ENCODE measurements at regions not wholly inside any gene's neighbourhood (a gene's known extent, or its start where the extent isn't known, plus 50 kb on each side); places are given as distances from the start of the nearest gene placed in this dataset.
"Not testable (repeated sequence)": the region's sequence is repeated elsewhere in the genome, so short reads cannot be mapped to it uniquely, and the experiment has no call there.

DNA sequence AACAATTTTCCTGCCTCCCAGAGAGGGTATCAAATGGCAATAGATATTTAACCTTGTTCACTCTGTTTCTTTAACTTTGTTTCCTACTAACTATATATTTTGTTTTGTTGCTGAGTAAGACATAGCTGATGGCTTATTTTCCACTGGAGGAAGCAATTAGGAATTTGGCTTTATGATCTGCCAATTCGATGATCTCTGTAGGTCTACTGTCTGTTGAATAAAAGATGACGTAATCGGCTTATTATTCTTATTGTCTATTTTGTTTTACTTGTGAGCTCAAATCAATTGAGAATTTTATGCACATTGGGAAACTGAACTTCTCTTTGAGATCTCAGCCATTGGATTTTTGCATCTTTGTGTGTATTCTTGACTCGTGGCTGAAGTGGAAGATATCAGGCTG is 862.6 kb downstream of the EFNB2 start:
- Histone ChIP-seq H3K36me3 (ENCODE audit: insufficient read depth, insufficient read length, low read length) (no peaks in the 10 kb centered on the region), H3K9me3 (ENCODE audit: insufficient read depth, low read length) (no peaks in the 10 kb centered on the region), H3K4me1 (ENCODE audit: insufficient read depth, insufficient read length) (no peaks in the 10 kb centered on the region), H3K4me3 (ENCODE audit: insufficient read length, low read depth) (no peak overlapping the region), H3K27me3 (ENCODE audit: insufficient read depth, insufficient read length) (no peaks in the 10 kb centered on the region), H3K9ac (ENCODE audit: insufficient read length, low read depth) (no peak overlapping the region)
- DNase-seq (ENCODE audit: low read depth, low spot score), result no peak
- TF ChIP-seq ZNF274 (IDR thresholded peaks at IDR 0.05; ENCODE audit: low read depth, low read length) (no peak), YY1 (IDR thresholded peaks at IDR 0.05; ENCODE audit: insufficient read depth, insufficient read length) (no peak), SUZ12 (IDR thresholded peaks at IDR 0.05; ENCODE audit: extremely low read depth, insufficient read depth, insufficient read length) (no peak)

DNA sequence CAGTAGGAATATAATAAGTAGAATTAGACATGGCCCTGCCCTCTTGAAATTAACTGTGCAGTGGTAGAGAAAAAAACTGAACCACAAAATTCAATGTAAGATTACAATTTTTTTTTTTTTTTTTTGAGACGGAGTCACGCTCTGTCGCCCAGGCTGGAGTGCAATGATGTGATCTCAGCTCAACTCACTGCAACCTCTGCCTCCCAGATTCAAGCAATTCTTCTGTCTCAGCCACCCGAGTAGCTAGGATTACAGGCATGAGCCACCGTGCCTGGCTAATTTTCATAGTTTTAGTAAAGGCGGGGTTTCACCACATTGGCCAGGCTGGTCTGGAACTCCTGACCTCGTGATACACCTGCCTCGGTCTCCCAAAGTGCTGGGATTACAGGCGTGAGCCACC is 864.3 kb downstream of the EFNB2 start:
- not testable (repeated sequence) for H3K36me3 ChIP-seq (ENCODE audit: insufficient read depth, insufficient read length, low read length); H3K4me3 ChIP-seq (ENCODE audit: insufficient read length, low read depth); H3K9me3 ChIP-seq (ENCODE audit: insufficient read depth, low read length); H3K9ac ChIP-seq (ENCODE audit: insufficient read length, low read depth); H3K27me3 ChIP-seq (ENCODE audit: insufficient read depth, insufficient read length); H3K4me1 ChIP-seq (ENCODE audit: insufficient read depth, insufficient read length); DNase-seq (ENCODE audit: low read depth, low spot score)

DNA sequence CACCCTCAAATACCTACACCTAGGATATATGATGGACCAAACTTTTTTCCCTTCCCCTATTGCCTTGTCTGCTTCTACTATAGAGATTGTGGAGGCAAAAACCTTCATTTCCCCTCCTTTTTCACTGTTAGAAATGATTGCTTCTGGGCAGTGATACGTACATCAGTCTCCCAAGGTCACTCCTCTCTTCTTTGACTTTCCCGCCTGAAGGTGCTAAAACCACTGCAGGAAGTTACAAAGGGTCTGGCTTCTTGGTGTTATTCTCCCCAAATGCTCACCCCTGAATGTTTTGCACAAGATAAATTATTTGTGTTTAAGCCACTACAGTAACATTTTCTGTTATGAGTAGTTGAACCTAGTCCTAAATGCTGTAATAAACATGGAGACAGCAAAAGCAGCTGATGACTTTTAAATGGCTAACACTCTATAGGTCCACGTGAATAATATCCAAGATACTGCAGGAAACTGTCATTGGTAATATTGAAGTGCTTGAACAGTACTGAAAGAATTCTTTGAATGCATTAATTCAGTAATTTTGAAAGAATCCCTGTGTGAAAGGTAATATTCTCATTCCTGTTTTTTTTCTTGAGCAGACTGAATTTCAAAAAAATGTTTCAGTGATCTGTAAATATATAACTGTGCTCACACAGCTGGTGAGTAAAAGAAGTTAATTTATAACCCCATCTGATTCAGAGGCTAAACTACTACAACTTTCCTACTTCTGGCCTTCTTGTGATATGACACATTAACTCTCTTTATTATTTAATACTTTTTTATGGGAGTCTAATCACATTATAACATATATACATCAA is 865.1 kb downstream of the EFNB2 start:
- Histone ChIP-seq H3K4me3 (ENCODE audit: insufficient read length, low read depth) (no peak overlapping the region), H3K4me1 (ENCODE audit: insufficient read depth, insufficient read length) (no peaks in the 10 kb centered on the region), H3K9me3 (ENCODE audit: insufficient read depth, low read length) (no peaks in the 10 kb centered on the region), H3K9ac (ENCODE audit: insufficient read length, low read depth) (no peak overlapping the region), H3K27me3 (ENCODE audit: insufficient read depth, insufficient read length) (no peaks in the 10 kb centered on the region), H3K36me3 (ENCODE audit: insufficient read depth, insufficient read length, low read length) (no peaks in the 10 kb centered on the region)
- no peak for DNase-seq (ENCODE audit: low read depth, low spot score)
- no peak for TF ChIP-seq YY1 (IDR thresholded peaks at IDR 0.05; ENCODE audit: insufficient read depth, insufficient read length)

DNA sequence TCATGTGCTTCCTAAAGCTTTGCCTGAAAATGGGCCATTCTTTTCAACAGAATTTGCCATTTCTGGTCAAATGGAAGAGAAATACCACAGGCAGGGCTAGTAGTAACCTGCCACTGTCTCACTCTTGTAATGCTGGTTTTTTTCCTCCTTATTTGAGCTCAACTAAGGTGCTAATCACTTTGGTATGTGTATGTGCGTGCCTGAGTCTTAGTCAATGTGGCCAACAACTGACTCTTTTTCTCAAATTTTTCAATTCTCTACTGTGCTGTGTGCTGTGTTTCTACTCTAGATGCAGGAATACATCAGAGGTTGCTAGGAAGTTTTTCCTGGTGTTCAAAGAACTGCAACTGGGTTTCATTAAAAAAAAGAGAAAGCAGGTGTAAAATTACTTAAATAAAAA is 870.2 kb downstream of the EFNB2 start:
- no peak for TF ChIP-seq ZNF274 (IDR thresholded peaks at IDR 0.05; ENCODE audit: low read depth, low read length)
- TF ChIP-seq SUZ12 (IDR thresholded peaks at IDR 0.05; ENCODE audit: extremely low read depth, insufficient read depth, insufficient read length), result no peak
- TF ChIP-seq YY1 (IDR thresholded peaks at IDR 0.05; ENCODE audit: insufficient read depth, insufficient read length), result no peak
- no peaks in the 10 kb centered on the region for H3K9me3 ChIP-seq (ENCODE audit: insufficient read depth, low read length)
- no peak overlapping the region for H3K4me3 ChIP-seq (ENCODE audit: insufficient read length, low read depth)
- no peaks in the 10 kb centered on the region for H3K4me1 ChIP-seq (ENCODE audit: insufficient read depth, insufficient read length)
- H3K27me3 ChIP-seq (ENCODE audit: insufficient read depth, insufficient read length), result no peaks in the 10 kb centered on the region
- no peaks in the 10 kb centered on the region for H3K36me3 ChIP-seq (ENCODE audit: insufficient read depth, insufficient read length, low read length)
- no peak overlapping the region for H3K9ac ChIP-seq (ENCODE audit: insufficient read length, low read depth)
- DNase-seq (ENCODE audit: low read depth, low spot score), result no peak

DNA sequence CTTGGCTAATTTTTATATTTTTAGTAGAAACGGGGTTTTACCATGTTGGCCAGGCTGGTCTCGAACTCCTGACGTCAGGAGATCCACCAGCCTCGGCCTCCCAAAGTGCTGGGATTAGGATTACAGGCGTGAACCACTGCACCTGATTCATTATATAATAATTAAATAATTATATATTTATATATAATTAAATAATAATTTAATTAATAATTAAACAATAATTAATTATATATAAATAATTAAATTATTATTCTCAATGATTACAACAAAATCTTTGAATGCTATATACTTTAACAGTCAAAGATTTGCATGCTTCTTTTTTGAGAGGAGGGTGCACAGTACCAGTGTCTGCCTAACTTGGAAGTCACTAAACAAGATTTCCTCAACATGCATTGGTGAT is 872.3 kb downstream of the EFNB2 start:
- no peak overlapping the region for H3K4me3 ChIP-seq (ENCODE audit: insufficient read length, low read depth)
- no peaks in the 10 kb centered on the region for H3K4me1 ChIP-seq (ENCODE audit: insufficient read depth, insufficient read length)
- no peaks in the 10 kb centered on the region for H3K9me3 ChIP-seq (ENCODE audit: insufficient read depth, low read length)
- TF ChIP-seq ZNF274 (IDR thresholded peaks at IDR 0.05; ENCODE audit: low read depth, low read length) (no peak), YY1 (IDR thresholded peaks at IDR 0.05; ENCODE audit: insufficient read depth, insufficient read length) (no peak), SUZ12 (IDR thresholded peaks at IDR 0.05; ENCODE audit: extremely low read depth, insufficient read depth, insufficient read length) (no peak)
- H3K36me3 ChIP-seq (ENCODE audit: insufficient read depth, insufficient read length, low read length), result no peaks in the 10 kb centered on the region
- H3K27me3 ChIP-seq (ENCODE audit: insufficient read depth, insufficient read length), result no peaks in the 10 kb centered on the region
- no peak overlapping the region for H3K9ac ChIP-seq (ENCODE audit: insufficient read length, low read depth)
- no peak for DNase-seq (ENCODE audit: low read depth, low spot score)

DNA sequence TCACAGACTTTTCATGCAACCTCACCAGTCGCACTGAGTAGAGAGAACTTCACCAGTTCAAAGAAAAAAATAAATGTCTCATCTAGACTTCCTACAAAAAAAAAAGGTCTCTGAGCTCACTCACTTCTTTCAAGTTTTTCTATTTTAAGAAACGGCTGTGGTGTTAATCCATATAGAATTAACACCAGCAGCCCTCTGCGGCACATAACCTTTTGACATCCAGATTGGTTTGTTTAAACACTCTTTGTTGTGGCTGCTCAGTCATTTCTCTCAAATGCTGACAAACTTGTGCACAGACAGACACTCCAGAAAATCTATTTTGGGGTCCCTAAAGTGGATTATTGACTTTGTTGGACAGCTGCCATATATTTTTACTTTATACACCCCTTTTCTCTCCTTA is 874.9 kb downstream of the EFNB2 start:
- no peaks in the 10 kb centered on the region for H3K9me3 ChIP-seq (ENCODE audit: insufficient read depth, low read length)
- DNase-seq (ENCODE audit: low read depth, low spot score), result no peak
- no peak overlapping the region for H3K4me3 ChIP-seq (ENCODE audit: insufficient read length, low read depth)
- H3K9ac ChIP-seq (ENCODE audit: insufficient read length, low read depth), result no peak overlapping the region
- no peaks in the 10 kb centered on the region for H3K4me1 ChIP-seq (ENCODE audit: insufficient read depth, insufficient read length)
- H3K27me3 ChIP-seq (ENCODE audit: insufficient read depth, insufficient read length), result no peaks in the 10 kb centered on the region
- no peak for TF ChIP-seq SUZ12 (IDR thresholded peaks at IDR 0.05; ENCODE audit: extremely low read depth, insufficient read depth, insufficient read length)
- no peak for TF ChIP-seq YY1 (IDR thresholded peaks at IDR 0.05; ENCODE audit: insufficient read depth, insufficient read length)
- TF ChIP-seq ZNF274 (IDR thresholded peaks at IDR 0.05; ENCODE audit: low read depth, low read length), result no peak
- no peaks in the 10 kb centered on the region for H3K36me3 ChIP-seq (ENCODE audit: insufficient read depth, insufficient read length, low read length)

DNA sequence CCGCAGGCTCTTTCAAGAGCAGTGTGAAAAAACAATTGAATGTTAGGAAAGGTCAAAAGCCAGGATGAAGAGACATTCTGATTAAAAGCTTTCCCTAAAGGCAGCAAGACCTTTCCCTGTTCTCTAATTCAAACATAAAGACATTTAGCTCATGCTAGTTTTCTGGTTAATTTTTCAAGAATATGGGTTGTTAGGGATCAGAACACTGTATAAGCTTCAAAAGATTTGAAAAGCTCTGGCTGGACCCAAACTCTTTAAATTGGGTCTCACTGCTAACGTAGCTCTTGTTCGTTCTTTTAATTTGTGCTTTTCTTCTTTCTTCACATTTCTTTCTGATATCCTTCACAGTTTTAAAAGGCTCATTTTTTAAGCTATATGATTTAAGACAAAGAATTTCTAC is 877.0 kb downstream of the EFNB2 start:
- no peaks in the 10 kb centered on the region for H3K36me3 ChIP-seq (ENCODE audit: insufficient read depth, insufficient read length, low read length)
- H3K4me3 ChIP-seq (ENCODE audit: insufficient read length, low read depth), result no peak overlapping the region
- no peak for DNase-seq (ENCODE audit: low read depth, low spot score)
- TF ChIP-seq SUZ12 (IDR thresholded peaks at IDR 0.05; ENCODE audit: extremely low read depth, insufficient read depth, insufficient read length), result no peak
- no peak for TF ChIP-seq ZNF274 (IDR thresholded peaks at IDR 0.05; ENCODE audit: low read depth, low read length)
- TF ChIP-seq YY1 (IDR thresholded peaks at IDR 0.05; ENCODE audit: insufficient read depth, insufficient read length), result no peak
- H3K27me3 ChIP-seq (ENCODE audit: insufficient read depth, insufficient read length), result no peaks in the 10 kb centered on the region
- H3K9me3 ChIP-seq (ENCODE audit: insufficient read depth, low read length), result no peaks in the 10 kb centered on the region
- no peaks in the 10 kb centered on the region for H3K4me1 ChIP-seq (ENCODE audit: insufficient read depth, insufficient read length)
- no peak overlapping the region for H3K9ac ChIP-seq (ENCODE audit: insufficient read length, low read depth)

DNA sequence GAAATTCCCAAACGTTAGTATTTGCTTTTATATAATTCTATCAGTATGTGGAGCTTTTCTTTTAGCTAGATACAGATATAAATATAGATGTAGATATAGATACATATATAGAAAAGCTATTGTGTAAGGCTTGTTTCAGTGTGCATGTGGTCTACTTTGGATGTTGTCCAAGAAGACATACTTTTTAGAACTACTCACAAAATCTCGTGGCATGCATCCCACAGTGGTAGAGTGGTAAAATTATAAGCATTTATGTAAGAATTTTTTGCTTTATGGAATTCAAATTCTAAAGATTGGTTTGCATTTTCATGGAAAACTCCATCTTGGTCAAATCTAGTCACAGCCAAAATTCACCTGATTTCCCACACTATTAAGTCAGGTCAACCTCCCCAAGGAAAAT is 880.4 kb downstream of the EFNB2 start:
- no peaks in the 10 kb centered on the region for H3K27me3 ChIP-seq (ENCODE audit: insufficient read depth, insufficient read length)
- no peak for DNase-seq (ENCODE audit: low read depth, low spot score)
- no peak overlapping the region for H3K9ac ChIP-seq (ENCODE audit: insufficient read length, low read depth)
- TF ChIP-seq YY1 (IDR thresholded peaks at IDR 0.05; ENCODE audit: insufficient read depth, insufficient read length) (no peak), ZNF274 (IDR thresholded peaks at IDR 0.05; ENCODE audit: low read depth, low read length) (no peak), SUZ12 (IDR thresholded peaks at IDR 0.05; ENCODE audit: extremely low read depth, insufficient read depth, insufficient read length) (no peak)
- H3K4me1 ChIP-seq (ENCODE audit: insufficient read depth, insufficient read length), result no peaks in the 10 kb centered on the region
- H3K9me3 ChIP-seq (ENCODE audit: insufficient read depth, low read length), result no peaks in the 10 kb centered on the region
- no peak overlapping the region for H3K4me3 ChIP-seq (ENCODE audit: insufficient read length, low read depth)
- H3K36me3 ChIP-seq (ENCODE audit: insufficient read depth, insufficient read length, low read length), result no peaks in the 10 kb centered on the region
